ENCODE measurements at regions not wholly inside any gene's neighbourhood (a gene's known extent, or its start where the extent isn't known, plus 50 kb on each side); places are given as distances from the start of the nearest gene placed in this dataset.

- FAIRE-seq: no peak
- H3K27me3 ChIP-seq (ENCODE audit: control insufficient read depth, insufficient read depth, low read length): no peaks in the 10 kb centered on the region
- no peak for TF ChIP-seq CTCF (IDR thresholded peaks at IDR 0.05; ENCODE audit: insufficient read depth, low read length, severe bottlenecking)
Observed at GRCh38 chr6:82767037-82767436, 298.6 kb downstream of the UBE3D start.

GRCh38 chr6:82767447-82767846, 298.2 kb downstream of the UBE3D start:
- no peak overlapping the region for H3K4me3 ChIP-seq (ENCODE audit: low read depth, low read length)
- no peak for FAIRE-seq

More at GRCh38 chr6:82767037-82767436, 298.6 kb downstream of the UBE3D start:
- DNase-seq (ENCODE audit: low read depth): peak; percentile 31
- H3K4me3 ChIP-seq (ENCODE audit: low read depth, low read length): no peak overlapping the region
- no peaks in the 10 kb centered on the region for H3K36me3 ChIP-seq (ENCODE audit: control insufficient read depth, insufficient read depth, low read length)

GRCh38 chr6:82772851-82773717, 292.6 kb downstream of the UBE3D start:
- FAIRE-seq (no peak), DNase-seq (ENCODE audit: low read depth) (no peak)
- no peaks in the 10 kb centered on the region for H3K27me3 ChIP-seq (ENCODE audit: control insufficient read depth, insufficient read depth, low read length)
- H3K4me3 ChIP-seq (ENCODE audit: low read depth, low read length): no peak overlapping the region
- TF ChIP-seq CTCF (IDR thresholded peaks at IDR 0.05; ENCODE audit: insufficient read depth, low read length, severe bottlenecking): no peak
- H3K36me3 ChIP-seq (ENCODE audit: control insufficient read depth, insufficient read depth, low read length): no peaks in the 10 kb centered on the region

More at GRCh38 chr6:82767447-82767846, 298.2 kb downstream of the UBE3D start:
- no peak for TF ChIP-seq CTCF (IDR thresholded peaks at IDR 0.05; ENCODE audit: insufficient read depth, low read length, severe bottlenecking)
- H3K27me3 ChIP-seq (ENCODE audit: control insufficient read depth, insufficient read depth, low read length): no peaks in the 10 kb centered on the region
- H3K36me3 ChIP-seq (ENCODE audit: control insufficient read depth, insufficient read depth, low read length): no peaks in the 10 kb centered on the region
- DNase-seq (ENCODE audit: low read depth): no peak

- no peaks in the 10 kb centered on the region for H3K36me3 ChIP-seq (ENCODE audit: control insufficient read depth, insufficient read depth, low read length)
- H3K27me3 ChIP-seq (ENCODE audit: control insufficient read depth, insufficient read depth, low read length): no peaks in the 10 kb centered on the region
- FAIRE-seq (no peak), DNase-seq (ENCODE audit: low read depth) (no peak)
- TF ChIP-seq CTCF (IDR thresholded peaks at IDR 0.05; ENCODE audit: insufficient read depth, low read length, severe bottlenecking): no peak
- H3K4me3 ChIP-seq (ENCODE audit: low read depth, low read length): no peak overlapping the region
Observed at GRCh38 chr6:82775361-82775760, 290.3 kb downstream of the UBE3D start.

- Histone ChIP-seq H3K36me3 (ENCODE audit: control insufficient read depth, insufficient read depth, low read length) (no peaks in the 10 kb centered on the region), H3K4me3 (ENCODE audit: low read depth, low read length) (no peak overlapping the region), H3K27me3 (ENCODE audit: control insufficient read depth, insufficient read depth, low read length) (no peaks in the 10 kb centered on the region)
- no peak for TF ChIP-seq CTCF (IDR thresholded peaks at IDR 0.05; ENCODE audit: insufficient read depth, low read length, severe bottlenecking)
- DNase-seq (ENCODE audit: low read depth): no peak
- FAIRE-seq: no peak
Observed at GRCh38 chr6:82775981-82776380, 289.7 kb downstream of the UBE3D start.
